Mesothelial cell of epicardium (in vitro differentiated cells): ENCODE measurements at regions not wholly inside any gene's neighbourhood (a gene's known extent, or its start where the extent isn't known, plus 50 kb on each side); places are given as distances from the start of the nearest gene placed in this dataset.

Source experiments
- DNase-seq, 2 experiments: peaks; one replicate each; pipeline ENCODE4 v3.0.0; 2021; ENCODE audit warnings: low spot score in 2 of 2; ENCODE audit not compliant: unreplicated experiment in 2 of 2
- H3K27ac Mint-ChIP-seq: 2 replicates; pipeline ENCODE4 v1.8.0; 2021; ENCODE audit warnings: mixed read lengths
- H3K27me3 Mint-ChIP-seq: 2 replicates; pipeline ENCODE4 v1.8.0; 2021; ENCODE audit warnings: low read depth, mixed read lengths
- H3K36me3 Mint-ChIP-seq: 2 replicates; pipeline ENCODE4 v1.8.0; 2021; ENCODE audit warnings: mixed read lengths
- H3K4me1 Mint-ChIP-seq: 2 replicates; pipeline ENCODE4 v1.8.0; 2021; ENCODE audit warnings: mixed read lengths
- H3K4me3 Mint-ChIP-seq: 2 replicates; pipeline ENCODE4 v1.8.0; 2021; ENCODE audit warnings: mild to moderate bottlenecking, moderate library complexity, mixed read lengths
- H3K9me3 Mint-ChIP-seq: 2 replicates; pipeline ENCODE4 v1.8.0; 2021; ENCODE audit warnings: mixed read lengths
- CTCF ChIP-seq: fragments of 200-600 bp; sonication (generic); IDR thresholded peaks from one replicate; pipeline ENCODE4 v1.5.0; 2021; ENCODE audit warnings: antibody characterized with exemption; ENCODE audit not compliant: unreplicated experiment

GRCh38 chr12:29073631-29074239, 75.3 kb upstream of the FAR2 start:
- Mint-ChIP-seq H3K27ac (no peak overlapping the region), H3K4me3 (no peak overlapping the region), H3K27me3 (no peaks in the 10 kb centered on the region), H3K4me1 (peaks cover 20% of the 10 kb centered on the region), H3K36me3 (no peaks in the 10 kb centered on the region), H3K9me3 (peaks cover 3% of the 10 kb centered on the region)
- TF ChIP-seq CTCF, result peak; percentile 91
- DNase-seq, result no peak

- peaks cover 15% of the 10 kb centered on the region for H3K9me3 Mint-ChIP-seq
- TF ChIP-seq CTCF, result no peak
- no peaks in the 10 kb centered on the region for H3K27me3 Mint-ChIP-seq
- peaks cover 15% of the 10 kb centered on the region for H3K4me1 Mint-ChIP-seq
- H3K4me3 Mint-ChIP-seq, result no peak overlapping the region
- no peak overlapping the region for H3K27ac Mint-ChIP-seq
- DNase-seq, result no peak
- H3K36me3 Mint-ChIP-seq, result no peaks in the 10 kb centered on the region
These were observed 68.0 kb upstream of the FAR2 start for GRCh38 chr12:29081101-29081500.

GRCh38 chr12:29082522-29082921, 66.6 kb upstream of the FAR2 start:
- no peak for TF ChIP-seq CTCF
- Mint-ChIP-seq H3K9me3 (peaks cover 15% of the 10 kb centered on the region), H3K27me3 (no peaks in the 10 kb centered on the region), H3K27ac (peak overlapping the region; percentile 76), H3K4me1 (peaks cover 15% of the 10 kb centered on the region), H3K4me3 (no peak overlapping the region), H3K36me3 (no peaks in the 10 kb centered on the region)
- DNase-seq, result no peak

GRCh38 chr12:29086325-29087271, 62.5 kb upstream of the FAR2 start:
- Mint-ChIP-seq H3K27me3 (no peaks in the 10 kb centered on the region), H3K36me3 (peaks cover 6% of the 10 kb centered on the region), H3K4me1 (peaks cover 14% of the 10 kb centered on the region), H3K4me3 (no peak overlapping the region), H3K9me3 (peaks cover 30% of the 10 kb centered on the region), H3K27ac (no peak overlapping the region)
- TF ChIP-seq CTCF, result no peak
- DNase-seq, result no peak

- no peaks in the 10 kb centered on the region for H3K4me1 Mint-ChIP-seq
- no peak overlapping the region for H3K4me3 Mint-ChIP-seq
- peaks cover 47% of the 10 kb centered on the region for H3K9me3 Mint-ChIP-seq
- DNase-seq, result no peak
- TF ChIP-seq CTCF, result no peak
- no peaks in the 10 kb centered on the region for H3K27me3 Mint-ChIP-seq
- H3K27ac Mint-ChIP-seq, result no peak overlapping the region
- H3K36me3 Mint-ChIP-seq, result peaks cover 6% of the 10 kb centered on the region
These were observed 60.4 kb upstream of the FAR2 start for GRCh38 chr12:29088611-29089219.
